GM12878 (cell line): ENCODE measurements at regions not wholly inside any gene's neighbourhood (a gene's known extent, or its start where the extent isn't known, plus 50 kb on each side); places are given as distances from the start of the nearest gene placed in this dataset.

Experiments
- CHD4 ChIP-seq: fragments of 200-600 bp; sonication (generic); IDR thresholded peaks from 2 replicates; pipeline ENCODE4 v1.6.1; 2016; ENCODE audit warnings: mild to moderate bottlenecking
- EP300 ChIP-seq, 2 experiments: fragments of 150-350 bp in 1 of 2; IDR thresholded peaks; 2 replicates each; pipeline ENCODE4 v1.6.1; 2011 to 2012; ENCODE audit warnings: low read depth in 2 of 2, low read length in 2 of 2, borderline replicate concordance in 1 of 2, improper control_type of control experiment in 1 of 2, inconsistent platforms in 1 of 2; ENCODE audit not compliant: control insufficient read depth in 1 of 2
- GABPA ChIP-seq: IDR thresholded peaks from 2 replicates; pipeline ENCODE4 v1.6.1; 2014; ENCODE audit warnings: antibody characterized with exemption, low read depth, mild to moderate bottlenecking, inconsistent platforms
- HDAC6 ChIP-seq: fragments of 200-600 bp; sonication (generic); IDR thresholded peaks from one replicate; pipeline ENCODE4 v1.8.0; 2017; ENCODE audit warnings: antibody characterized with exemption; ENCODE audit not compliant: unreplicated experiment
- NFXL1 ChIP-seq: fragments of 450-650 bp; IDR thresholded peaks from 2 replicates; pipeline ENCODE4 v1.6.1; 2017; ENCODE audit warnings: antibody characterized with exemption, mild to moderate bottlenecking, borderline replicate concordance
- POLR2A ChIP-seq: IDR thresholded peaks from 2 replicates; pipeline ENCODE4 v1.6.1; 2011; ENCODE audit warnings: low read depth, mild to moderate bottlenecking, low read length
- TARDBP ChIP-seq: IDR thresholded peaks from 2 replicates; pipeline ENCODE4 v1.6.1; 2016; ENCODE audit warnings: borderline replicate concordance
- WRNIP1 ChIP-seq: IDR thresholded peaks from 2 replicates; pipeline ENCODE4 v1.6.1; 2011; ENCODE audit warnings: low read depth, low read length, improper control_type of control experiment, borderline replicate concordance
- ZNF274 ChIP-seq: IDR thresholded peaks from one replicate; pipeline ENCODE4 v1.8.0; 2011; ENCODE audit not compliant: insufficient read length, insufficient read depth
- ZNF384 ChIP-seq: IDR thresholded peaks from 2 replicates; pipeline ENCODE4 v1.6.1; 2012; ENCODE audit warnings: low read depth, mild to moderate bottlenecking, low read length, improper control_type of control experiment, borderline replicate concordance
- TF ChIP-seq, protein P1 (sequence below), 3 experiments: IDR thresholded peaks in 2 of 3; conservative IDR thresholded peaks in 1 of 3; 2 replicates each; pipeline ENCODE4 v1.5.1; 2011; ENCODE audit warnings: low read depth in 3 of 3, low read length in 3 of 3, mild to moderate bottlenecking in 3 of 3, control low read depth in 2 of 3, moderate library complexity in 2 of 3, inconsistent platforms in 1 of 3, mixed read lengths in 1 of 3; ENCODE audit not compliant: control insufficient read depth in 2 of 3, insufficient read depth in 1 of 3; ENCODE audit errors: extremely low read depth in 1 of 3
- TF ChIP-seq, protein P2 (sequence below): IDR thresholded peaks from 2 replicates; pipeline ENCODE4 v1.6.1; 2012; ENCODE audit warnings: low read depth, low read length, improper control_type of control experiment

DNA sequence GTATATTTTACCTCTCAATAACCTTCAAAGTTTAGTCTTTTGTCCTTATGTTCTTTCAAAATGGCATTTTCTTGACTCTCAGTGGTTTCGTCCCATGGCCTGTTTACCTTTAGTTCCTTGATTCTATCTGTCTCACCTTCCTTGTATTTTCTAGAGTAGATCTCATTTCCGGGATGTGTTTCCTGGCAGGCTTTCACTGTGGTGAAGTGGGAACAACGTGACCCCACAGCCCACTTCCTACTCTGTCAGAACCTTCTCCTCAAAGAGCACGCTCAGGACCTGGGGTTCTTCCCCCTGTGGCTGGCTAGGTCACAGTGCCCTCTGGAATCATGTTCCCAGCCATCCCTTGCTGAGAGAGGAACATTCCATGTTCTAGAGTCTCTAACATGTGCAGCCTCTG lies 129.9 kb upstream of the ZNF32 start:
- TF ChIP-seq NFXL1 (no peak), HDAC6 (no peak), TARDBP (no peak), EP300 (IDR thresholded peaks at IDR 0.05; ENCODE audit: borderline replicate concordance in 1 of 2, control insufficient read depth in 1 of 2, low read depth in 2 of 2, low read length in 2 of 2) (no peak), GABPA (no peak), WRNIP1 (no peak), CHD4 (no peak), ZNF384 (no peak), ZNF274 (no peak), POLR2A (no peak)
- TF ChIP-seq, protein P1, sequence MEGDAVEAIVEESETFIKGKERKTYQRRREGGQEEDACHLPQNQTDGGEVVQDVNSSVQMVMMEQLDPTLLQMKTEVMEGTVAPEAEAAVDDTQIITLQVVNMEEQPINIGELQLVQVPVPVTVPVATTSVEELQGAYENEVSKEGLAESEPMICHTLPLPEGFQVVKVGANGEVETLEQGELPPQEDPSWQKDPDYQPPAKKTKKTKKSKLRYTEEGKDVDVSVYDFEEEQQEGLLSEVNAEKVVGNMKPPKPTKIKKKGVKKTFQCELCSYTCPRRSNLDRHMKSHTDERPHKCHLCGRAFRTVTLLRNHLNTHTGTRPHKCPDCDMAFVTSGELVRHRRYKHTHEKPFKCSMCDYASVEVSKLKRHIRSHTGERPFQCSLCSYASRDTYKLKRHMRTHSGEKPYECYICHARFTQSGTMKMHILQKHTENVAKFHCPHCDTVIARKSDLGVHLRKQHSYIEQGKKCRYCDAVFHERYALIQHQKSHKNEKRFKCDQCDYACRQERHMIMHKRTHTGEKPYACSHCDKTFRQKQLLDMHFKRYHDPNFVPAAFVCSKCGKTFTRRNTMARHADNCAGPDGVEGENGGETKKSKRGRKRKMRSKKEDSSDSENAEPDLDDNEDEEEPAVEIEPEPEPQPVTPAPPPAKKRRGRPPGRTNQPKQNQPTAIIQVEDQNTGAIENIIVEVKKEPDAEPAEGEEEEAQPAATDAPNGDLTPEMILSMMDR (IDR thresholded peaks at IDR 0.05 in 2 of 3, conservative IDR thresholded peaks at IDR 0.05 in 1 of 3; ENCODE audit: control insufficient read depth in 2 of 3, extremely low read depth in 1 of 3, insufficient read depth in 1 of 3, low read depth in 3 of 3, low read length in 3 of 3), result no peak
- TF ChIP-seq, protein P2, sequence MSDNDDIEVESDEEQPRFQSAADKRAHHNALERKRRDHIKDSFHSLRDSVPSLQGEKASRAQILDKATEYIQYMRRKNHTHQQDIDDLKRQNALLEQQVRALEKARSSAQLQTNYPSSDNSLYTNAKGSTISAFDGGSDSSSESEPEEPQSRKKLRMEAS, result no peak
